ENCODE measurements at regions not wholly inside any gene's neighbourhood (a gene's known extent, or its start where the extent isn't known, plus 50 kb on each side); places are given as distances from the start of the nearest gene placed in this dataset.

DNA sequence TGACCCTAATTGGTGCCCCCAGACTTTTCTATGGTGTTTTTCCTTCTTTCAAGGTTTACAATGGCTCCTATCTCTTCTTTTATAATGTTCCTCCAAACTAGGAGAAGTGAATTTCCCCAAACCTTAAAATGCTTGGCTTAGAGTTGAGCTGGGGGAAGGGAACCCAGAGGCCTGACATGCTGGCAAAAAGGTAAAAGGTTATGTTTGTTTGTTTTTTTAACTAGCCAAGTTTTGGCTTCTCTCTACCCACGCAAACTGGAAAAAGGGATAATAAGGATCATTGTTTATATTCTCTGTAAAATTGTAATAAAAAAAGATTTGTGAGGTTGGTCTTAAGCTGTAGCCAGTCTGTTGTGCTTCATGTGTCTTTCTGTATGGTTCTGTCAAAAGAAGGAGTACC lies 477.0 kb downstream of the IPMK start:
- TF ChIP-seq, protein P1, sequence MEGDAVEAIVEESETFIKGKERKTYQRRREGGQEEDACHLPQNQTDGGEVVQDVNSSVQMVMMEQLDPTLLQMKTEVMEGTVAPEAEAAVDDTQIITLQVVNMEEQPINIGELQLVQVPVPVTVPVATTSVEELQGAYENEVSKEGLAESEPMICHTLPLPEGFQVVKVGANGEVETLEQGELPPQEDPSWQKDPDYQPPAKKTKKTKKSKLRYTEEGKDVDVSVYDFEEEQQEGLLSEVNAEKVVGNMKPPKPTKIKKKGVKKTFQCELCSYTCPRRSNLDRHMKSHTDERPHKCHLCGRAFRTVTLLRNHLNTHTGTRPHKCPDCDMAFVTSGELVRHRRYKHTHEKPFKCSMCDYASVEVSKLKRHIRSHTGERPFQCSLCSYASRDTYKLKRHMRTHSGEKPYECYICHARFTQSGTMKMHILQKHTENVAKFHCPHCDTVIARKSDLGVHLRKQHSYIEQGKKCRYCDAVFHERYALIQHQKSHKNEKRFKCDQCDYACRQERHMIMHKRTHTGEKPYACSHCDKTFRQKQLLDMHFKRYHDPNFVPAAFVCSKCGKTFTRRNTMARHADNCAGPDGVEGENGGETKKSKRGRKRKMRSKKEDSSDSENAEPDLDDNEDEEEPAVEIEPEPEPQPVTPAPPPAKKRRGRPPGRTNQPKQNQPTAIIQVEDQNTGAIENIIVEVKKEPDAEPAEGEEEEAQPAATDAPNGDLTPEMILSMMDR (IDR thresholded peaks at IDR 0.05) = no peak
- no peak for TF ChIP-seq POLR2A (IDR thresholded peaks at IDR 0.05)

Data from sigmoid colon (tissue), 3 donors.